ENCODE measurements at regions not wholly inside any gene's neighbourhood (a gene's known extent, or its start where the extent isn't known, plus 50 kb on each side); places are given as distances from the start of the nearest gene placed in this dataset.
"Not testable (repeated sequence)": the region's sequence is repeated elsewhere in the genome, so short reads cannot be mapped to it uniquely, and the experiment has no call there.

DNA sequence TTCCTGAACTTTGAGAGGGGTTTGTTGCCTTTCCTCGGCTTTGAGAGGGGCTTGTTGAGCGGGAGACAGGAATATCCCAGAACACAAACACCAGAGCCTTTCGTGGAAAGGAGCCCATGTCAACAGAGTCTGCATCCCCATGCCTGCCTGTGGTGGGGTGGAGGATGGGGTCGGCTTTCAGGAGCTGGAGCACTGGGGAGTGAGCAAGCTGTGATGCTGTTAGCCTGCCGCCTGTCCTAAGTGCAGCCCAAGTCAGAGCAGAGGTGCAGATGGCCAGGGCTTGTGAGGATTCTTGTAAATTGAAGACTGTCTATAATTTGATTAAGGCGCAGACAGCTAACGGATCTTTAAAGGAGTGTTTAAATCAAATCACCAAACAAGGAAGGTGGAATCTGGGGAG is 103.3 kb upstream of the ANK2 start:
- no peak for DNase-seq (ENCODE audit: low spot score)

DNA sequence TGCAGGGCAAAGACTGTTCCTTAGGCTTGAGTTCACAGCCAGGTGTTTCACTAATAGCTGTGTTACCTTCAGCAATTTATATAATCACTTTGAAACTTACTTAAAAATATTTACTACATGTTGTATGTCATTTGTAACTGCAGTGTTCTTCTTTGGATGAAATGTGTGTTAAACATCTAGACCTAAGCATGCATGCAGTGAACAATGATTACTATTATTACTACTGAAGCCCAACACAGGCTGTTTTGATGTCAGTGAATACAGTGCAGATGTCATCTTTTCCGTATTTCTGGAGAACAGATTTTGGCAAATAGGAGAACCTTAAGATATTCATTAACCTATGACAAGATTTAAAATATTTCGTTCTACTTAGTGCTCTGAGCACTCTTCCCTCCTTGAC is 101.8 kb upstream of the ANK2 start:
- no peak for DNase-seq (ENCODE audit: low spot score)

DNA sequence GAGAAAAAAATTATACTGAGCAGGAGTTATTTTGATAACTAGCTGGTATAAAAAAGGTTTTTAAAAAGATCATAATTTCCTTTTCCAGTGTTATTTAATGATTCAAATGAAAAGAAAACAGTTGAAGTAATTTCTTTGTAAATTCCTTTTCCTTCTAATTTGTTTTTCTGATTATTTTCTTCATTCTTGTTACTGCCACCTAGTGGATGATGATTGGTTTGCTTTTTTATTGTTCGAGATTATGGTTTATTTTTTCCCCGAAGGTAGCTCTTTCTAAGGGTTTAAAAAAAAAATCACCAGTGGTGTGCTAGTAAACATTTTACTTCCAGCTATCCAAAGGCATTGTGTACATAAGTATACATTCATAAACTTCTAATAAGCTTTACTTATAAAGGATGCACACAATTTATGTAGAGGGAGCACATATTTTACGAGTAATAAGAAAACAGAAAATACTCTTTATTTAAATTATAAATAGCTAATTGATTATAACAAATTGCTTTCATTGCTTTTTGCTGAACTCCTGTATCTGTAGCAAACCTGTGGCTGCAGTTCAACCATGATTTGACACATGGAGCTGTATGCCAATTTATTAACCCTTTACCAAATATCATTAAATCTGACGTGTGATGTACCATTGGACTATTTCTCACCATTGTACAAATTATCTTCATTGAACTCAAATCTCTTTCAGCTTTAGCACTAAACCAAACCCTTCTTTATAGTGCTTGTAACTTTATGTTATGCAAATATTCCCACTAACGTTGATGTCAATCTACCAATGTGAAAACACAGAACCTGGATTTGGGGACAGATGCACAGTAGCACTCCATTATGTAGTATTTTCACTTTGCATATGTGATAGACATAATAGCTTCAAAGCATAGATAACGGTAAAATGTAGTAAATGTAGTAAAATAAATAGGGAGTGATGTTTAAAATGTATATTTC is 97.8 kb upstream of the ANK2 start:
- no peak for DNase-seq (ENCODE audit: low spot score)

DNA sequence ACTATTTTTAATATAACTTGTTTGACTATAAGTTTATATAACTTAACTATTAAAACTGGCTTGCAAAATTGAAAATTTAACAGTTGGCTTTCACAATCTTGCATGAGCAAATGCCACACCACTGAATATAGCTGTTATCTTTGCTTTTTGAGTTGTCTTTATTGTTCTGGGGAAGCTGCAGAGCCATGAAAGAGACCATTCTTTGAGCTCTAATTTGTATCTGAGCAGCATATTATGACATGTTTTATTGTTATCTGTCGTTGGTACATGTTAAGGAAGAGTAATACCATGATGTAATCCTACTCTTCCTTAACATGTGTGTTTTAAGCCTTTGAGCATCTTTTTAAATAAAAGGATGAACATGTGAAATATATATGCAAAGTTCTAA is 97.1 kb upstream of the ANK2 start:
- no peak for DNase-seq (ENCODE audit: low spot score)

DNA sequence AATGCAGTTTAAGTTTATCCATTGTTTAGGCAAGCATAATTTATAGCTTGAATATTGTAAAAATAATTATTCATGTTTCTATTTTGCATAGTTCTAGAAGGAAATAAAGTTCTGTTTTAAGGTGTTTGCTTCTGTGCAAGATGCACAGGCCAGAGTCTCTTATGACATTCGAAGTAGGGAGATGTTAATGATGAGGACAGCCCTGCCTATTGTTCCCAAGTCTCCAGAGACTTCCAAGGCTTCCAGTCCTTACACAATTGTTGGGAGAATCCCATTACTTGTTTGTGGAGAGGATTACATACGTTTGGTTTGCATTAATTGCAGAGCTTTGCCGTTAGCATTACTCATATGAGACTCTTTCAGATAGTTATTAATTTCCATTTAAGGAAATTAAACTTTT is 96.2 kb upstream of the ANK2 start:
- DNase-seq (ENCODE audit: low spot score) = no peak

DNA sequence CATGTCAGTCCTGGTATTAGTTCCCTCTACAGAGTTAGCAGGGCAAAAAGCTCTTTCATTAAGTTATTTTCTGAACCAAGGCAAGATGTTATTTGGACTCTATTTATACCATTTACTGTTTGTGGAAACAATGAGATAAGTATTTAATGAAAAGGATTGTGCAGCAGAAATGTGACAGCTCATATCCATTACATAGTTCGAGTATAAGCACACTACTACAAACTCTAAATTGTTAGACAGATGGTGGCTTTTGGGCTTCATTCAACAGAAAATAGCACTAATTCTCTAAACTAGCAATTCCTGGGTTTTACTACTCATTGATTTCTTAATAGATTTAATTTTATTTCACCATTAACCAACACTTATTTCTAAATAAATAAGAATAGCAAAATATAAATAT is 95.2 kb upstream of the ANK2 start:
- DNase-seq (ENCODE audit: low spot score) = no peak

DNA sequence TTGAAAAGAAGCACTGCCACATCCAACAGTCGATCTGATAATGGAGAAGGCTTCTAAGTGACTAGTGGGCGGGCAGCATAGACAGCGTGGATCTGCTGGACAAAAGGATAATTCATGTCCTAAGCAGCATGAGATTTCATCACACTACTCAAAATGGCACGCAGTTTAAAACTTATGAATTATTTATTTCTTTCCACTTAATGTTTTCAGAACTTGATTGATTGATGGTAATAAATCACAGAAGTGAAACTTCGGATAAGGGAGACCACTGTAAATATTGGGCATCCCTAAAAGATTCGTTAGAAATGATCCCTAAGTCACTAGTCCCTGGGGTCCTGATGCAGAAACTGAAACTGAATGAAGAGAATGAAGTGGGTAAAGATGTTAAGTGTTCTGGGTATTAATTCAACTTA is 93.0 kb upstream of the ANK2 start:
- DNase-seq (ENCODE audit: low spot score) = no peak

DNA sequence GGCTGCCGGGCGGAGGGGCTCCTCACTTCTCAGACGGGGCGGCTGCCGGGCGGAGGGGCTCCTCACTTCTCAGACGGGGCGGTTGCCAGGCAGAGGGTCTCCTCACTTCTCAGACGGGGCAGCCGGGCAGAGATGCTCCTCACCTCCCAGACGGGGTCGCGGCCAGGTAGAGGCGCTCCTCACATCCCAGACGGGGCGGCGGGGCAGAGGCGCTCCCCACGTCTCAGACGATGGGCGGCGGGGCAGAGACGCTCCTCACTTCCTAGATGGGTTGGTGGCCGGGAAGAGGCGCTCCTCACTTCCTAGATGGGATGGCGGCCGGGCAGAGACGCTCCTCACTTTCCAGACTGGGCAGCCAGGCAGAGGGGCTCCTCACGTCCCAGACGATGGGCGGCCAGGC is 91.7 kb upstream of the ANK2 start:
- not testable (repeated sequence) for DNase-seq (ENCODE audit: low spot score)

DNA sequence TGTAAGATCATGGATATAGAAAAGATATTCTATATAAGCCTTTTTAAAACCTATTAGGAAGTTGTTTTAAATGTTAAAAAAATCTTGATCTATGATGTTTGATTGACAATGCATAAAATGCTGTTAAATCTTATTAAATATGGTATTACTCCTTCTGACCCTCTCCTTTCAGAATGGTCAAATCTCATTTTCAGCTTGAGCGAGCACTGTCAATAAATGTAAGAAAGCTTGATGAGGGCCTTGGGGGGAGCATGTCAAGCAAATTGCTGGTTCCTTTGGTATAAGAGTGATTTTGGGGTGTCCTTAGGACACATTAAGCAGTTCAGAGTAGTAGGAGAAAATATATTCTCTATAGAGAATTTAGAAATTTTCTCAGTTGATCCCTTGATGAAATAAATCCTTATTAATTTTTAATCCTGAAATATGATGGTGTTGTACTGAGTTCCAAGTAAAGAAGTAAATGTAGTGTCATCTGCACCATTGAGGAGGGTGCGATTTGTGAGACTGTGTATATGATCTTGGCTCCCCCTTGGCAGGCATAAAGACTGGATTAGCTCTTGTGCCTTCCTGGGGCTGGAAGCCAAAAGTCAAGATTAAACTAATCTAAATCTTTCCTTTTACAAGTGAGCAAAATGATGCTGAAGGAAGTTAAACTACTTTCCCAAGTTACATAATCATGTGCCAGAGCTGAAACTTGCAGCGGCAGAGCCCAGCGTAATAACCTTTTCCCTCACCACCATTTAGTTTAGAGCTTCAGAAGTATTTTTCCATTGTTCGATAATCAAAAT is 82.6 kb upstream of the ANK2 start:
- no peak for DNase-seq (ENCODE audit: low spot score)

DNA sequence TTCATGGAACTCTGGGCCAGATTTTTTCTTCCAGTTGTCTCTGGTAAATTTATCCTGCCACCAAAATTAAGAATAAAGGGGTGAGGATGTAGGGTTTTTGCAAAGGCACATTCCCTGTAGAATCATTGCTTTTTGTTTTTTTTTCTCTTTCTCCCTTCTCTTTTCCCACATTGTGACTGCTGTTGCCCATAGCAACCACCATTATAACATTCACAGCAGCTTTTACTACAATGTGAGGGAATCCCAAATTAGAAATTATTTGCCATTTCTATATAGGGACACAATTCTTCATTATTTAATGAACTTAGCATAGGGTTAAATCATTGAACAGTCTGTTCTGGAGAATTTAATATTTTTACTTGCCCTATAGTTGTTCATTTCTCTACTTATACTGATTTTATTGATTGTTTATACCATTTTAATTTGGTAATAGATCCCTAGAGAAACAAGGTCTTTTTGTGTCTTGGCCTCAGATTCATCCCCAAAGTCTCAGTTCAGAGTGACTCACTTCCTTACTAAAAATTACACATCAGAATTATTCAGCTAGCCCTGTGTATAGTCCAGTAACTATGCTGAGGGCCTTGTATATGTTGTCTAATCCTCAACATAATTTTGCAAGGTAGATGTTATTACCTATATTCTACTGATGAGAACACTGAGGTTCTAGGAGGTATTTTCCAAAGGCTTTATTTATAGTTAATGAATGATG is 80.8 kb upstream of the ANK2 start:
- DNase-seq (ENCODE audit: low spot score) = no peak

DNA sequence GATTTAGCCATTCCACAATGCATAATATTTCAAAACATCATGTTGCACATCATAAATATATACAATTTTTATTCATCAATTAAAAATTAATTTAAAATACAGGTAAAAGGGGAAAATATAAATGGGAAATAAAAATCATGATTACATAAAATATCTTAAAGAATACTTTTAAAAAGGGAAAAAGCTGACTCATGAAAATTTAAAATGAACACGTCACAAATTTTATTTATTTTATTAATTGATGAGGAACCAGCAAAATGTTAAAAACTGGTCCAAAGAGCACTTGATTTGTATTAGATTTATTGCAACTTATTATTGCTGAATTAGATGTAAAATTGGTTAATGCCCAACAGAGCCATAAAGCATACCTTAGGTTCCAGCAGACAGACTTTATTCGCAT is 78.5 kb upstream of the ANK2 start:
- DNase-seq (ENCODE audit: low spot score) = no peak

DNA sequence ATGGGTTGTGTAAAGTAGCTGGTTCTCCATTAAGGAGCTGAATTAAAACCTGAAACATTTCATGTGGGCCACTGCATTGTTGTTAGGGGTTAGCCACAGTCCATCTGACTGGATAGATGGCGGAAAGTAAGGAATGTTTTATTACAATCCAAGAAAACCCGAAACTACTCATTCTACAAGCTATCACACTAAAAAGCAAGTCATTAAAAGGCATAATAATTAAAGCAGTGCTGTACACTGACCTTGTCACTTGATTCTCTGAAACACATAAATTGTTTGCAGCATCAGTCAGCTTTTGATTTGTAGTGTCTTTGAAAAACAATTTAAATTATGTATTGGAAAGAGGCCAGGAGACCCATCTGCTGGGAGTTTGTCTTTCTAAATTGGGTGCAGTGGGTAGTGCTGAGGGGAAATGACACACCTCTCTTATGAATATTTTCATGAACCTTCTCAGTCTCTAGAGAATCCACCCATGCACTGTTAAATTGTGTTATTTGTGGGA is 75.7 kb upstream of the ANK2 start:
- no peak for DNase-seq (ENCODE audit: low spot score)

DNA sequence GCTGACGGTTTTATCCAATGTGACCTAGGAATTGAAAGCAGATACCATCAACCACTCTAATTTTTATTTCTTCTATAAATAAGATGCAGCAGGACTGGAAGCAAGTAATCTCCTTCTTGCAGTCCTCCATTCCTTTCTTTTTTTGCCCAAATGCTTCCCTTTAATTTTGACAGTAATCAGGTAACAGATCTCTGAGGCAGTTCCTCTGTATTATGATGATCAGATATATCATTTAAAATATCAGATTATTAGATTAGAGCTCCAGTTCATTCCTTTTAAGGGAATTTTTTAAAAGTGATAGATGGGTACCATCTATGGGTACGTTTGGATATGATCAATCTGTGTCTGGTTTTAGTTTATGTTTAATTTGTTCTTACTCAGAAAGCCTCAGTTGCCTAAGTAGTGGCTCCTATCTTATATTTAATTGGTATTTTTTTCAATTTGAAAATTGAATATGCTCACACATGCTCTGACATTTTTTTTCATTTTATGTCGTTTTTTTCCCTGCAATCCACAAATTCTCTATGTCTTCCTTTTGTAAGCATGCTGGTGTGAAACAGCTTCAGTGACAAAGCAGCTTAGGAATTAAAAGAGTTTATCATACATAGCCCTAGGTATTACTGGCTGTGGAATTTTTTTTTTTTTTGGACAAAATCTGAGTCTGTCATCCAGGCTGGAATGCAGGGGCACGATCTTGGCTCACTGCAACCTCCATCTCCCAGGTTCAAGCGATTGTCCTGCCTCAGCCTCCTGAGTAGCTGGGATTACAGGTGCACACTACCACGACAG is 73.7 kb upstream of the ANK2 start:
- DNase-seq (ENCODE audit: low spot score) = no peak

DNA sequence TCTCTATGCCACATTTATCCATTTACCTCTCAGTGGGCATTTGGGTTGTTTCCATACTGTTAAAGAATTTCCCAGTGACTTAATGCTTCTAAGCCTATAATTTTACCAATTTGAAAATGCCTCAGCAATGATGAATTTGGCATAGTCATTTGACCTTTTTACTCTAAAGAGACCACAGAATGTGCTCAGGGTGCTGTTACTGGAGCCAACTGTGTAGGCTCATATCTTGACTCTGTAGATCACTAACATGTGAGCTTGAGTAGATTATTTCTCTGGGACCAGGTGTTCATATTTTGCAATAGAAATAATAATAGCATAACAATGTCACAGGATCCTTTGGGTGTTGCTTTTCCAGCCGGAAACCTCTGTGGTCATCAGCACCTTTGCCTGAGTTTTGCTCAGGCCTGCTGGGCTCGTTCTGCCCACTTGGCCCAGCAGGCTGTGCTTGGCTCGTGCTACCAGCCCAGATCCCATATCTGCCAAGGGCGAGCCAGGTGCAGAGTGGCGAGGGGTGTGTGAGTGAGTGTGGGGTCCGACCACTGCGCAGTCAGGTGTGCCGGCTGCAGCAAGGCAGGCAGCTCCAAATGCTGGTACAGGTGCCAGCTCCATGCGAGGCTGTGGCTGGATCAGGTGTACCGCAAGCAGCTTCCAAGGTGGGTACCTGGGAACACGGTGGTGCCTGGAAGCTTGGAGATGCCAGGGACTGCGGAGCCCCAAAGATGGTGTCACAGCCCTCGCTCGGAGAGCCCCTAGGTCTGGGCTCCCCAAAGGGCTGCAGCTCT is 70.6 kb upstream of the ANK2 start:
- no peak for DNase-seq (ENCODE audit: low spot score)

DNA sequence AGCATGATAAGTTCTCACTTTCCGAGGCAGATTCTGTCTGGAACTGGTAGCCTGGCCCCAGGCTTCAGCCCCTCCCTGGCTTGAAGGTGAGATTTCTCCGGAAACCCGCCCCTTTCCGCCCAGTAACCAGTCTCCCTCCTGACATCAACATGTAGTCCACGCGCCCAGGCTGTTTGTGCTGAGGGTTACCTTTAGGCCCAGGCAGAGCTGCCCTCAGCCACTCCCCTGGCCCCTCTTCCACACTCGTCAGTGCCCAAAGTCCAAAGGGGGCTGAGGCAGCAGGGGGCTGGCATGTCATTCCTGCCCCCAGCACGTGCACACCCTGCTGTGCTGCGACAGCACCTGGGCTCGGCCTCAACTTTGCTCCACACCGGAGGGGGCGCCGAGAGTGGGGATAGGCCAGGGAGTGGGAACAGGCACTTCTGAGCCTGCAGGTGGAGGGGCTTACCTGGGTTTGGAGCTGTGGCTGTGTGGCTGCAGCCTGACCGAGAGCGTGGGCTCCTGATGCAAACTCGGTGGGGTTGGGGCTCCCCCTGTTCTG is 69.5 kb upstream of the ANK2 start:
- DNase-seq (ENCODE audit: low spot score) = no peak

DNA sequence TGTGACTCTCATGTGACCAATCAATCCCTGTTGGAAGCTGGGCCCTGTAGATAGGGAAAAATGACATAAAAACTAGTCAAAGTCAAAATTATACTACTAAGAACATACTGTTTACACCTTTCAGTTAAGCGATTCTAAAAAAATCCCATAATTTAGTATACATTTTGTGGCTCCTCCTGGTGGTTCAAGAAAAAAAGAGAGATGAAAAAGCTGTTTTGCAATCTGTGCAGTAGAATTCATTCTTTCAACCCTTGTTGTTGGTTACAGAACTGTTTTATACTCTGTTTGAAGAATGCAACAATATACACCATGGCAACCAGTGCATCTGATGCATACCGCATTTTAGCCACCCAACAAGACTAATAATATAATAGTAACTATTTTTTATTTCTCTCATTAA is 66.8 kb upstream of the ANK2 start:
- no peak for DNase-seq (ENCODE audit: low spot score)

DNA sequence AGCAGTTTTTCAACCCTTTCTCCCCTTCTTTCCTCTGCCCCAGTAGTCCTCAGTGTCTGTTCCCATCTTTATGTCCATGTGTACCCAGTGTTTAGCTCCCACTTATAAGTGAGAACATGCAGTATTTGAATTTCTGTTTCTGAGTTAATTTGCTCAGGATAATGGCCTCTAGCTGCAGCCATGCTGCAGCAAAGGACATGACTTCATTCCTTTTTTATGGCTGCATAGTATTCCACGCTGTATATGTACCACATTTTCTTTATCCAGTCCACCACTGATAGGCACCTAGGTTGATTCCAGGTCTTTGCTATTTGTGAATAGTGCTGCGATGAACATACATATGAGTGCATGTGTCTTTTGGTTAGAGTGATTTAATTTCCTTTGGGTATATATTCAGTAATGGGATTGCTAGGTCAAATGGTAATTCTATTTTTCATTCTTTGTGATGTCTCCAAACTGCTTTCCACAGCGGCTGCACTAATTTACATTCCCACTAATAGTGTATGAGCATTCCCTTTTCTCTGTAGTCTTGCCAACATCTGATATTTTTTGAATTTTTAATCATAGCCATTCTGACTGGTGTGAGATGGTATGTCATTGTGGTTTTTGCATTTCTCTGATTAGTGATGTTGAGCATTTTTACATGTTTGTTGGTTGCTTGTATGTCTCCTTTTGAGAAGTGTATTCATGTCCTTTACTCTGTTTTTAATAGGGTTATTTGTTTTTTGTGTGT is 54.6 kb upstream of the ANK2 start:
- DNase-seq (ENCODE audit: low spot score) = no peak

All from hematopoietic multipotent progenitor cell treated with erythropoietin and hydrocortisone succinate and interleukin-3 and kit ligand, for 17 days (in vitro differentiated cells).